HCT116 (cell line): ENCODE measurements at regions not wholly inside any gene's neighbourhood (a gene's known extent, or its start where the extent isn't known, plus 50 kb on each side); places are given as distances from the start of the nearest gene placed in this dataset.

ENCODE experiments used
- ATAC-seq: fragments of 200-7000 bp; cut with Tn5 transposase; 2 replicates; pipeline ENCODE4 v1.9.1; 2020; ENCODE audit warnings: mild to moderate bottlenecking, moderate library complexity
- BruUV-seq: library from RNA; stranded (reverse); fragments of 400-500 nt; replicated peaks from 2 replicates; lab custom pipeline; 2021; lab: Mats Ljungman, UMichigan
- CTCF ChIA-PET: fragments of 300-600 bp; sonication (Branson Sonifier 250); formaldehyde crosslinking; loops from one replicate; lab custom pipeline; 2021; ENCODE audit warnings: antibody characterized with exemption; lab: Charles Lee
- POLR2A ChIA-PET: fragments of 300-600, 350-600 bp; sonication (Branson Sonifier 250); formaldehyde crosslinking; loops from one replicate; lab custom pipeline; 2021; ENCODE audit warnings: antibody characterized with exemption; lab: Charles Lee
- RAD21 ChIA-PET, 2 experiments: fragments of 300-600 bp; sonication (Branson Sonifier 250); formaldehyde crosslinking; loops; one replicate each; lab custom pipeline; 2023; ENCODE audit warnings: low total read pairs in 2 of 2; ENCODE audit not compliant: uncharacterized antibody in 2 of 2, unreplicated experiment in 2 of 2, low non-redundant PET in 1 of 2; lab: Charles Lee
- DNase-seq: peaks from one replicate; pipeline ENCODE4 v3.0.0-alpha.2; 2010; ENCODE audit warnings: low read depth, low spot score
- H2AFZ ChIP-seq: fragments of 200-600 bp; shearing (Covaris generic), sonication (generic); 2 replicates; pipeline ENCODE4 v1.6.1; 2017; ENCODE audit warnings: low read depth, mixed run types, mixed read lengths, antibody characterized with exemption, low read length; ENCODE audit not compliant: poor library complexity, severe bottlenecking
- H3K27ac ChIP-seq: 2 replicates; pipeline ENCODE4 v1.5.1; 2012; ENCODE audit warnings: low read depth, low read length
- H3K27me3 ChIP-seq: fragments of 200-600 bp; sonication (generic); 2 replicates; pipeline ENCODE4 v1.6.1; 2016; ENCODE audit warnings: mixed run types, low read length, mixed read lengths; ENCODE audit not compliant: insufficient read depth
- H3K36me3 ChIP-seq, 2 experiments: fragments of 200-500 bp in 1 of 2; fragments of 200-600 bp in 1 of 2; sonication (Bioruptor generic) in 1 of 2; sonication (generic) in 1 of 2; 2 replicates each; pipeline versions ENCODE4 v1.5.1 to v1.6.1; 2014 to 2016; ENCODE audit warnings: low read length in 2 of 2, inconsistent platforms in 1 of 2, mixed read lengths in 1 of 2, mixed run types in 1 of 2; ENCODE audit not compliant: insufficient read depth in 2 of 2, control insufficient read depth in 1 of 2
- H3K4me1 ChIP-seq, 2 experiments: fragments of 200-600 bp in 1 of 2; sonication (generic) in 1 of 2; 2 replicates each; pipeline versions ENCODE4 v1.5.1 to v1.6.1; 2012 to 2017; ENCODE audit warnings: low read length in 2 of 2, inconsistent platforms in 1 of 2, mild to moderate bottlenecking in 1 of 2, mixed read lengths in 1 of 2, mixed run types in 1 of 2, moderate library complexity in 1 of 2; ENCODE audit not compliant: insufficient read depth in 2 of 2, control insufficient read depth in 1 of 2
- H3K4me2 ChIP-seq: fragments of 200-600 bp; sonication (generic); 2 replicates; pipeline ENCODE4 v1.6.1; 2017; ENCODE audit warnings: mixed run types, low read length, mixed read lengths
- H3K4me3 ChIP-seq, 2 experiments: fragments of 200-600 bp in 1 of 2; sonication (generic) in 1 of 2; replicated peaks in 1 of 2; 2 replicates each; pipeline ENCODE4 v1.5.1; 2011 to 2016; ENCODE audit warnings: low read length in 2 of 2, control low read depth in 1 of 2, low read depth in 1 of 2, mild to moderate bottlenecking in 1 of 2, mixed read lengths in 1 of 2, mixed run types in 1 of 2
- H3K79me2 ChIP-seq: fragments of 200-600 bp; sonication (generic); 2 replicates; pipeline ENCODE4 v1.6.1; 2017; ENCODE audit warnings: mild to moderate bottlenecking, mixed run types, low read length, moderate library complexity, mixed read lengths; ENCODE audit not compliant: insufficient read depth
- H3K9ac ChIP-seq: fragments of 200-600 bp; sonication (generic); 2 replicates; pipeline ENCODE4 v1.6.1; 2016; ENCODE audit warnings: low read length, mixed read lengths
- H3K9me2 ChIP-seq: fragments of 200-600 bp; sonication (generic), shearing (Covaris generic); 2 replicates; pipeline ENCODE4 v1.6.1; 2017; ENCODE audit warnings: mixed run types, mild to moderate bottlenecking, moderate library complexity; ENCODE audit not compliant: insufficient read depth
- H3K9me3 ChIP-seq, 2 experiments: fragments of 200-500 bp in 1 of 2; fragments of 200-600 bp in 1 of 2; sonication (Bioruptor generic) in 1 of 2; sonication (generic) in 1 of 2; 2 replicates each; pipeline ENCODE4 v1.6.1; 2014 to 2017; ENCODE audit warnings: low read length in 2 of 2, mixed read lengths in 2 of 2, inconsistent platforms in 1 of 2, low read depth in 1 of 2, mild to moderate bottlenecking in 1 of 2, mixed run types in 1 of 2, moderate library complexity in 1 of 2; ENCODE audit not compliant: control insufficient read depth in 1 of 2, insufficient read depth in 1 of 2
- H4K20me1 ChIP-seq: fragments of 200-600 bp; sonication (generic), shearing (Covaris generic); 2 replicates; pipeline ENCODE4 v1.6.1; 2017; ENCODE audit warnings: mixed run types, mild to moderate bottlenecking, moderate library complexity; ENCODE audit not compliant: insufficient read depth
- CBX3 ChIP-seq: IDR thresholded peaks from 2 replicates; pipeline ENCODE4 v1.6.1; 2012; ENCODE audit warnings: low read depth
- CEBPB ChIP-seq: IDR thresholded peaks from 2 replicates; pipeline ENCODE4 v1.6.1; 2012; ENCODE audit warnings: low read depth
- CTCF ChIP-seq, 3 experiments: fragments of 200-600 bp in 1 of 3; sonication (generic) in 1 of 3; IDR thresholded peaks in 2 of 3; conservative IDR thresholded peaks in 1 of 3; 2 replicates each; pipeline ENCODE4 v1.5.1; 2012 to 2017; ENCODE audit warnings: low read depth in 2 of 3, low read length in 2 of 3, antibody characterized with exemption in 1 of 3, borderline replicate concordance in 1 of 3, control low read depth in 1 of 3, mild to moderate bottlenecking in 1 of 3, mixed read lengths in 1 of 3, mixed run types in 1 of 3, moderate library complexity in 1 of 3; ENCODE audit not compliant: insufficient read depth in 1 of 3
- EGR1 ChIP-seq: IDR thresholded peaks from 2 replicates; pipeline ENCODE4 v1.6.1; 2012; ENCODE audit warnings: low read depth
- ELF1 ChIP-seq: IDR thresholded peaks from 2 replicates; pipeline ENCODE4 v1.6.1; 2012; ENCODE audit warnings: low read depth, borderline replicate concordance
- EZH2 ChIP-seq: fragments of 200-600 bp; sonication (generic); IDR thresholded peaks from 2 replicates; pipeline ENCODE4 v1.6.1; 2017; ENCODE audit warnings: antibody characterized with exemption, mixed run types
- EZH2phosphoT487 ChIP-seq: fragments of 200-600 bp; IDR thresholded peaks from 2 replicates; pipeline ENCODE4 v1.6.1; 2018; ENCODE audit warnings: antibody characterized with exemption, borderline replicate concordance
- FOSL1 ChIP-seq: IDR thresholded peaks from 2 replicates; pipeline ENCODE4 v1.6.1; 2012; ENCODE audit warnings: low read depth
- JUND ChIP-seq: IDR thresholded peaks from 2 replicates; pipeline ENCODE4 v1.6.1; 2012
- MAX ChIP-seq: IDR thresholded peaks from 2 replicates; pipeline ENCODE4 v1.6.1; 2012
- POLR2AphosphoS5 ChIP-seq: IDR thresholded peaks from 2 replicates; pipeline ENCODE4 v1.6.1; 2011; ENCODE audit warnings: mild to moderate bottlenecking, low read depth, low read length, moderate library complexity
- RAD21 ChIP-seq: IDR thresholded peaks from 2 replicates; pipeline ENCODE4 v1.6.1; 2012; ENCODE audit warnings: low read depth, mild to moderate bottlenecking
- SIN3A ChIP-seq: IDR thresholded peaks from 2 replicates; pipeline ENCODE4 v1.6.1; 2012; ENCODE audit warnings: low read depth
- SRF ChIP-seq: IDR thresholded peaks from 2 replicates; pipeline ENCODE4 v1.6.1; 2012; ENCODE audit warnings: low read depth
- TCF7L2 ChIP-seq: IDR thresholded peaks from 2 replicates; pipeline ENCODE4 v1.7.0; 2011; ENCODE audit warnings: borderline replicate concordance, inconsistent platforms; ENCODE audit not compliant: insufficient read depth, insufficient read length; ENCODE audit errors: extremely low read depth
- YY1 ChIP-seq: IDR thresholded peaks from 2 replicates; pipeline ENCODE4 v1.6.1; 2011; ENCODE audit warnings: low read length, low read depth, moderate library complexity, mild to moderate bottlenecking; ENCODE audit not compliant: insufficient replicate concordance; ENCODE audit errors: extremely low read depth
- ZBTB33 ChIP-seq: IDR thresholded peaks from 2 replicates; pipeline ENCODE4 v1.6.1; 2011; ENCODE audit warnings: mild to moderate bottlenecking, low read length, moderate library complexity; ENCODE audit not compliant: insufficient replicate concordance; ENCODE audit errors: extremely low read depth
- intact Hi-C: fragments of 100-400 bp; cut with micrococcal nuclease; formaldehyde crosslinking; loops from 2 replicates; pipeline ENCODE4 v1.10.0; 2022

GRCh38 chr4:20640989-20641388 lies 59.3 kb upstream of the PACRGL start:
- Histone ChIP-seq H3K4me2 (no peak overlapping the region), H3K36me3 (no peaks in the 10 kb centered on the region), H3K9ac (no peak overlapping the region), H3K27me3 (peaks cover 18% of the 10 kb centered on the region), H2AFZ (no peak overlapping the region), H4K20me1 (no peaks in the 10 kb centered on the region; the same call in 1 of the 2 replicates), H3K4me3 (no peak overlapping the region), H3K9me3 (no peaks in the 10 kb centered on the region), H3K79me2 (no peaks in the 10 kb centered on the region), H3K27ac (no peak overlapping the region), H3K4me1 (no peaks in the 10 kb centered on the region), H3K9me2 (no peaks in the 10 kb centered on the region)
- intact Hi-C loops = no loop called here
- RAD21 ChIA-PET = no interaction called here
- DNase-seq (no peak), ATAC-seq (no peak)
- POLR2A ChIA-PET = no interaction called here
- TF ChIP-seq JUND (no peak), EGR1 (no peak), MAX (no peak), RAD21 (no peak), SRF (no peak)
- CTCF ChIA-PET = no interaction called here
- BruUV-seq = no TSS peak

GRCh38 chr4:20641976-20642375 lies 58.3 kb upstream of the PACRGL start:
- no peaks in the 10 kb centered on the region for H3K36me3 ChIP-seq
- no peak overlapping the region for H3K27ac ChIP-seq
- H3K79me2 ChIP-seq = no peaks in the 10 kb centered on the region
- ChIA-PET RAD21 (no interaction called here), CTCF (no interaction called here), POLR2A (no interaction called here)
- DNase-seq (no peak), ATAC-seq (no peak)
- H3K9me3 ChIP-seq = no peaks in the 10 kb centered on the region
- H3K4me2 ChIP-seq = no peak overlapping the region
- no peak overlapping the region for H3K9ac ChIP-seq
- H3K4me3 ChIP-seq = no peak overlapping the region
- intact Hi-C loops = no loop called here
- BruUV-seq = no TSS peak
- no peaks in the 10 kb centered on the region; the same call in 1 of the 2 replicates for H4K20me1 ChIP-seq
- no peak for TF ChIP-seq EZH2phosphoT487
- no peak for TF ChIP-seq EZH2
- TF ChIP-seq FOSL1 = no peak
- TF ChIP-seq ELF1 = no peak
- TF ChIP-seq SIN3A = no peak
- TF ChIP-seq EGR1 = no peak
- TF ChIP-seq CTCF (IDR thresholded peaks at IDR 0.05 in 2 of 3, conservative IDR thresholded peaks at IDR 0.05 in 1 of 3; ENCODE audit: borderline replicate concordance in 1 of 3, insufficient read depth in 1 of 3, low read depth in 2 of 3, low read length in 2 of 3) = no peak
- no peak for TF ChIP-seq CEBPB
- no peak for TF ChIP-seq RAD21
- TF ChIP-seq POLR2AphosphoS5 = no peak
- no peak for TF ChIP-seq SRF
- no peak for TF ChIP-seq MAX
- no peak for TF ChIP-seq TCF7L2
- no peak for TF ChIP-seq ZBTB33
- no peak for TF ChIP-seq CBX3
- TF ChIP-seq YY1 = no peak
- no peak for TF ChIP-seq JUND
- no peaks in the 10 kb centered on the region for H3K4me1 ChIP-seq
- no peak overlapping the region for H2AFZ ChIP-seq
- peaks cover 18% of the 10 kb centered on the region for H3K27me3 ChIP-seq
- no peaks in the 10 kb centered on the region for H3K9me2 ChIP-seq
